GM12878 (cell line): ENCODE measurements at regions not wholly inside any gene's neighbourhood (a gene's known extent, or its start where the extent isn't known, plus 50 kb on each side); places are given as distances from the start of the nearest gene placed in this dataset.

Experiments
- ATAC-seq: fragments of 200-7000 bp; cut with Tn5 transposase; 3 replicates; pipeline ENCODE4 v1.9.1; 2020; ENCODE audit warnings: mild to moderate bottlenecking, moderate library complexity
- BruUV-seq: library from RNA; stranded (reverse); fragments of 400-500 nt; replicated peaks from 2 replicates; lab custom pipeline; 2021; lab: Mats Ljungman, UMichigan
- CTCF ChIA-PET: fragments of 300-600 bp; sonication (Branson Sonifier 250); formaldehyde crosslinking; extraction: SDS; loops from one replicate; lab custom pipeline; 2021; ENCODE audit warnings: inconsistent platforms; lab: Yijun Ruan, JAX
- POLR2A ChIA-PET: fragments of 350-600 bp; formaldehyde crosslinking; extraction: SDS; loops from one replicate; lab custom pipeline; 2021; ENCODE audit warnings: inconsistent platforms; lab: Charles Lee
- RAD21 ChIA-PET: fragments of 300-600 bp; sonication (Branson Sonifier 250); formaldehyde crosslinking; loops from one replicate; lab custom pipeline; 2023; ENCODE audit warnings: antibody characterized with exemption; ENCODE audit not compliant: unreplicated experiment; lab: Charles Lee
- SMC1A ChIA-PET: fragments of 300-600 bp; sonication (Branson Sonifier 250); formaldehyde crosslinking; loops from one replicate; lab custom pipeline; 2023; ENCODE audit not compliant: unreplicated experiment, uncharacterized antibody; lab: Charles Lee
- DNase-seq: peaks from one replicate; pipeline ENCODE4 v3.0.0-alpha.2; 2011; ENCODE audit warnings: low read depth, low spot score
- FAIRE-seq: peaks from 3 replicates; lab custom pipeline; 2011; peaks lifted over from hg19 to GRCh38; lab: Jason Lieb, UNC
- H2AFZ ChIP-seq: 2 replicates; pipeline ENCODE4 v1.6.0; 2011; ENCODE audit warnings: low read depth, low read length, control low read depth; ENCODE audit not compliant: control insufficient read depth
- H3K27ac ChIP-seq: 2 replicates; pipeline ENCODE4 v1.5.1; 2011; ENCODE audit warnings: control low read depth; ENCODE audit not compliant: control insufficient read depth, insufficient read depth
- H3K27me3 ChIP-seq, 2 experiments: replicated peaks in 1 of 2; 2 replicates each; pipeline versions ENCODE4 v1.6.0 to v1.6.1; 2011; ENCODE audit warnings: low read length in 1 of 2; ENCODE audit not compliant: control insufficient read depth in 2 of 2, insufficient read depth in 2 of 2
- H3K36me3 ChIP-seq, 2 experiments: 2 replicates each; pipeline ENCODE4 v1.5.1; 2011; ENCODE audit warnings: low read length in 1 of 2; ENCODE audit not compliant: control insufficient read depth in 2 of 2, insufficient read depth in 2 of 2
- H3K4me1 ChIP-seq: 2 replicates; pipeline ENCODE4 v1.6.1; 2011; ENCODE audit warnings: mild to moderate bottlenecking, low read length, moderate library complexity, mixed read lengths; ENCODE audit not compliant: control insufficient read depth, insufficient read depth
- H3K4me2 ChIP-seq: 2 replicates; pipeline ENCODE4 v1.6.0; 2011; ENCODE audit warnings: control low read depth; ENCODE audit not compliant: control insufficient read depth, insufficient read depth
- H3K4me3 ChIP-seq: fragments of 200-600 bp; sonication (generic); 2 replicates; pipeline ENCODE4 v1.5.1; 2016
- H3K79me2 ChIP-seq: 2 replicates; pipeline ENCODE4 v1.6.0; 2011; ENCODE audit warnings: low read length; ENCODE audit not compliant: control insufficient read depth, insufficient read depth
- H3K9ac ChIP-seq: 2 replicates; pipeline ENCODE4 v1.8.0; 2011; ENCODE audit warnings: low read length, control low read depth, mixed read lengths; ENCODE audit not compliant: control insufficient read depth, insufficient read depth
- H3K9me3 ChIP-seq: replicated peaks from 3 replicates; pipeline ENCODE4 v1.5.1; 2011; ENCODE audit warnings: mild to moderate bottlenecking, low read length; ENCODE audit not compliant: control insufficient read depth, insufficient read depth
- H4K20me1 ChIP-seq: 2 replicates; pipeline ENCODE4 v1.6.0; 2011; ENCODE audit not compliant: control insufficient read depth, insufficient read depth
- EP300 ChIP-seq, 2 experiments: fragments of 150-350 bp in 1 of 2; IDR thresholded peaks; 2 replicates each; pipeline ENCODE4 v1.6.1; 2011 to 2012; ENCODE audit warnings: low read depth in 2 of 2, low read length in 2 of 2, borderline replicate concordance in 1 of 2, improper control_type of control experiment in 1 of 2, inconsistent platforms in 1 of 2; ENCODE audit not compliant: control insufficient read depth in 1 of 2
- ETV6 ChIP-seq, 2 experiments: fragments of 450-650 bp in 1 of 2; IDR thresholded peaks in 1 of 2; conservative IDR thresholded peaks in 1 of 2; 2 replicates each; pipeline ENCODE4 v1.6.1; 2014; ENCODE audit warnings: antibody characterized with exemption in 1 of 2, borderline replicate concordance in 1 of 2, low read depth in 1 of 2, mild to moderate bottlenecking in 1 of 2, moderate library complexity in 1 of 2
- FOXM1 ChIP-seq: IDR thresholded peaks from 2 replicates; pipeline ENCODE4 v1.6.1; 2012; ENCODE audit warnings: low read depth, mild to moderate bottlenecking, inconsistent platforms, low read length, moderate library complexity
- IRF3 ChIP-seq: fragments of 450-650 bp; IDR thresholded peaks from 2 replicates; pipeline ENCODE4 v1.6.1; 2014; ENCODE audit warnings: mild to moderate bottlenecking
- JUNB ChIP-seq: IDR thresholded peaks from 2 replicates; pipeline ENCODE4 v1.6.1; 2016; ENCODE audit warnings: antibody characterized with exemption, mild to moderate bottlenecking
- MLLT1 ChIP-seq: fragments of 450-650 bp; IDR thresholded peaks from 2 replicates; pipeline ENCODE4 v1.6.1; 2016; ENCODE audit warnings: mild to moderate bottlenecking
- PAX5 ChIP-seq: IDR thresholded peaks from 2 replicates; pipeline ENCODE4 v1.6.1; 2011; ENCODE audit warnings: low read depth, low read length, borderline replicate concordance
- TAF1 ChIP-seq: IDR thresholded peaks from 2 replicates; pipeline ENCODE4 v1.6.1; 2011; ENCODE audit warnings: mild to moderate bottlenecking, low read depth, low read length, borderline replicate concordance
- ZBTB11 ChIP-seq: fragments of 450-650 bp; formaldehyde crosslinking; IDR thresholded peaks from 2 replicates; pipeline ENCODE4 v1.5.0; 2022; ENCODE audit warnings: mild to moderate bottlenecking, missing genetic modification characterization
- ZNF384 ChIP-seq: IDR thresholded peaks from 2 replicates; pipeline ENCODE4 v1.6.1; 2012; ENCODE audit warnings: low read depth, mild to moderate bottlenecking, low read length, improper control_type of control experiment, borderline replicate concordance
- ZNF592 ChIP-seq: fragments of 450-650 bp; IDR thresholded peaks from 2 replicates; pipeline ENCODE4 v1.6.1; 2017; ENCODE audit warnings: mild to moderate bottlenecking, moderate library complexity
- WGBS: methylation state at CpG from one replicate; pipeline ENCODE4 v1.1.6; 2016; ENCODE audit warnings: low lambda C conversion rate; ENCODE audit not compliant: insufficient replicate concordance, insufficient coverage; ENCODE audit errors: missing lambda C conversion rate; 5-methylcytosine and 5-hydroxymethylcytosine counted together
- in situ Hi-C: fragments of 300-500 bp; cut with MboI; formaldehyde crosslinking; loops from 9 replicates; pipeline ENCODE4 v1.14.3; 2018; ENCODE audit warnings: mixed read lengths
- intact Hi-C: fragments of 100-400 bp; cut with micrococcal nuclease; formaldehyde crosslinking; loops from one replicate; pipeline ENCODE4 v1.14.2; 2022; ENCODE audit not compliant: unreplicated experiment

- ChIA-PET CTCF (interaction anchor here (0.8 to 2.6 kb wide), 15 partner anchors 9 to 444 kb away, joined by 3 to 25 read pairs (median 5); no protein-coding TSS in a partner anchor), POLR2A (no interaction called here), SMC1A (interaction anchor here (0.9 to 1.2 kb wide), 4 partner anchors 31 to 91 kb away, joined by 4 to 7 read pairs (median 4); no protein-coding TSS in a partner anchor), RAD21 (interaction anchor here (1.0 to 1.2 kb wide), 2 partner anchors 89 to 91 kb away, joined by 5 read pairs; no protein-coding TSS in a partner anchor)
- no peak overlapping the region for H3K4me2 ChIP-seq
- H4K20me1 ChIP-seq, result no peaks in the 10 kb centered on the region
- H3K27ac ChIP-seq, result no peak overlapping the region
- H3K9ac ChIP-seq, result no peak overlapping the region
- WGBS, result 47% methylated on average over 4 of the region's 4 CpGs
- DNase-seq (no peak), FAIRE-seq (no peak), ATAC-seq (peak; percentile 37; the same call in 2 of the 3 replicates)
- intact Hi-C loops (loop anchor here (1.0 to 10.0 kb wide), 3 partner anchors 35 to 316 kb away; no protein-coding TSS in a partner anchor), in situ Hi-C loops (no loop called here)
- no peaks in the 10 kb centered on the region for H3K79me2 ChIP-seq
- no peaks in the 10 kb centered on the region for H3K36me3 ChIP-seq
- H2AFZ ChIP-seq, result no peak overlapping the region
- H3K4me3 ChIP-seq, result no peak overlapping the region
- BruUV-seq, result no TSS peak
- H3K9me3 ChIP-seq, result no peaks in the 10 kb centered on the region
- H3K4me1 ChIP-seq, result peaks cover 5% of the 10 kb centered on the region
- no peaks in the 10 kb centered on the region for H3K27me3 ChIP-seq
- TF ChIP-seq FOXM1 (no peak), ZNF592 (no peak), ZBTB11 (CRISPR knock-in tag) (no peak), TAF1 (no peak), ETV6 (conservative IDR thresholded peaks at IDR 0.05 in 1 of 2, IDR thresholded peaks at IDR 0.05 in 1 of 2; ENCODE audit: borderline replicate concordance in 1 of 2, low read depth in 1 of 2) (no peak), PAX5 (no peak), IRF3 (no peak), MLLT1 (no peak), EP300 (IDR thresholded peaks at IDR 0.05; ENCODE audit: borderline replicate concordance in 1 of 2, control insufficient read depth in 1 of 2, low read depth in 2 of 2, low read length in 2 of 2) (no peak), ZNF384 (no peak), JUNB (no peak)
Observed at GRCh38 chr6:79778816-79779215, 147.7 kb downstream of the SH3BGRL2 start.
